Panc1 (cell line): ENCODE measurements at regions not wholly inside any gene's neighbourhood (a gene's known extent, or its start where the extent isn't known, plus 50 kb on each side); places are given as distances from the start of the nearest gene placed in this dataset.
"Not testable (repeated sequence)": the region's sequence is repeated elsewhere in the genome, so short reads cannot be mapped to it uniquely, and the experiment has no call there.

Experiments used
- CTCF ChIP-seq: fragments of 450-650 bp; IDR thresholded peaks from 2 replicates; pipeline ENCODE4 v1.5.1; 2017; ENCODE audit warnings: mild to moderate bottlenecking
- POLR2AphosphoS5 ChIP-seq: IDR thresholded peaks from 2 replicates; pipeline ENCODE4 v1.6.1; 2012; ENCODE audit warnings: mild to moderate bottlenecking, low read depth, low read length, moderate library complexity
- REST ChIP-seq, 2 experiments: IDR thresholded peaks; 2 replicates each; pipeline ENCODE4 v1.6.1; 2011 to 2012; ENCODE audit warnings: low read depth in 2 of 2, control low read depth in 1 of 2, low read length in 1 of 2, mild to moderate bottlenecking in 1 of 2, moderate library complexity in 1 of 2; ENCODE audit not compliant: insufficient read depth in 1 of 2
- SIN3A ChIP-seq: IDR thresholded peaks from 2 replicates; pipeline ENCODE4 v1.6.1; 2012; ENCODE audit warnings: low read depth, mild to moderate bottlenecking, low read length, moderate library complexity, borderline replicate concordance; ENCODE audit not compliant: insufficient read depth
- TCF7L2 ChIP-seq: IDR thresholded peaks from 2 replicates; pipeline ENCODE4 v1.6.1; 2011; ENCODE audit warnings: mild to moderate bottlenecking, low read depth, low read length, inconsistent platforms

GRCh38 chr6:68056596-68056995 lies 578.5 kb upstream of the ADGRB3 start:
- not testable (repeated sequence) for TF ChIP-seq CTCF; POLR2AphosphoS5; REST (IDR thresholded peaks at IDR 0.05; ENCODE audit: insufficient read depth in 1 of 2, low read depth in 2 of 2, low read length in 1 of 2); SIN3A; TCF7L2
